ENCODE measurements at regions not wholly inside any gene's neighbourhood (a gene's known extent, or its start where the extent isn't known, plus 50 kb on each side); places are given as distances from the start of the nearest gene placed in this dataset.

DNA sequence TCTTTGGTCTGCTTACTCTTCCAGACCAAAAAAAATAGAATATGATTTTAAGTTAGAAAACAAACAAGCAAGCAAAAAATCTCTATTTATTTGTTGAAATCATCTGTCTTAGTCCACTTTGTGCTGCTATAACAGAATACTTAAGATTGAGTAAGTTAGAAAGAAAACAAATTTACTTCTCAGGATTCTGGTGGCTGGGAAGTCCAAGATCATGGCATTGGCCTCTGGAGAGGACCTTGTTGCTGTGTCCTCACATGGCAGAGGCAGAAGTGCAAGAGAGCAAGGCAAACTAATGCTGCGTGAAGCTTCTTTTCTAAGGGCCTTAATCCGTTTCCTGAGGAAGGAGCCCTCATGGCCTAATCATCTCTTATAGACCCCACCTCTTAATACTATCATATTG, 156.2 kb downstream of the SPP2 start:
- no peak for DNase-seq
- WGBS, 2 donors (ENCODE audit: low coverage in 1 of 2), result 93 to 100% methylated on average over 2 of the region's 2 CpGs
- TF ChIP-seq POLR2A (IDR thresholded peaks at IDR 0.05) (no peak), EP300 (IDR thresholded peaks at IDR 0.05; ENCODE audit: low read depth) (no peak), POLR2AphosphoS5 (IDR thresholded peaks at IDR 0.05) (no peak), CTCF (IDR thresholded peaks at IDR 0.05) (no peak)
- in situ Hi-C loops (cut with MboI; ENCODE audit: low pct_ligation_motif_present in 1 of 4, low pct_unique_long_range_greater_than_20kb in 1 of 4, low sequenced_read_pairs in 3 of 4), result no loop called here
- intact Hi-C loops (cut with DNase I; ENCODE audit: low total_unique reads), result no loop called here
- peaks cover 0 to 13% (median 2%) of the 10 kb centered on the region in 4 donors for H3K4me1 ChIP-seq
- no peak overlapping the region for H3K27ac ChIP-seq
- no peaks in the 10 kb centered on the region for H3K36me3 ChIP-seq
- H3K9me3 ChIP-seq, result no peaks in the 10 kb centered on the region
- H3K27me3 ChIP-seq, result no peaks in the 10 kb centered on the region
- H3K4me3 ChIP-seq, result no peak overlapping the region

DNA sequence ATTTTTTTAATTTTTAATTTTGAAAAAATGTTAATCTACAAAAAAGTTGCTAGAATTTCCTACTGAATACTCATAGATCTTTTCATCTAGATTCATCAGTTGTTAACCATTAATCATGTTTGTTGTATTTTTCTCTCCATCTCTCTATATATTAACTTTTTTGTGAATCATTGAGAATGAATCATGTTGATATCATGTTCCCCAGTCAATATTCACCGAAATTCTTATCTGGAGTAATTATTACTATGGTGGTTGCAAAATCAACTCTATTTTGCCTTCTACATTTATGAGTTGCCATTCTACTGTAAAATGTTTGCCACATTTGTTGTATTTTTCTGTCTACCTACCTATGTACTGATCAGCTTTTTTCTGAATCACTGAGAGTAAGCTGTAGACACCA, 154.0 kb downstream of the SPP2 start:
- H3K4me3 ChIP-seq, result no peak overlapping the region
- H3K36me3 ChIP-seq, result no peaks in the 10 kb centered on the region
- no peaks in the 10 kb centered on the region for H3K9me3 ChIP-seq
- DNase-seq, result no peak
- TF ChIP-seq POLR2AphosphoS5 (IDR thresholded peaks at IDR 0.05) (no peak), CTCF (IDR thresholded peaks at IDR 0.05) (no peak), POLR2A (IDR thresholded peaks at IDR 0.05) (no peak), EP300 (IDR thresholded peaks at IDR 0.05; ENCODE audit: low read depth) (no peak)
- no peak overlapping the region for H3K27ac ChIP-seq
- no peaks in the 10 kb centered on the region for H3K27me3 ChIP-seq
- H3K4me1 ChIP-seq, result peaks cover 0 to 9% (median 0%) of the 10 kb centered on the region in 4 donors
- intact Hi-C loops (cut with DNase I; ENCODE audit: low total_unique reads), result no loop called here
- in situ Hi-C loops (cut with MboI; ENCODE audit: low pct_ligation_motif_present in 1 of 4, low pct_unique_long_range_greater_than_20kb in 1 of 4, low sequenced_read_pairs in 3 of 4), result no loop called here
- 64 to 79% methylated on average over 1 of the region's 1 CpG for WGBS, 2 donors (ENCODE audit: low coverage in 1 of 2)

DNA sequence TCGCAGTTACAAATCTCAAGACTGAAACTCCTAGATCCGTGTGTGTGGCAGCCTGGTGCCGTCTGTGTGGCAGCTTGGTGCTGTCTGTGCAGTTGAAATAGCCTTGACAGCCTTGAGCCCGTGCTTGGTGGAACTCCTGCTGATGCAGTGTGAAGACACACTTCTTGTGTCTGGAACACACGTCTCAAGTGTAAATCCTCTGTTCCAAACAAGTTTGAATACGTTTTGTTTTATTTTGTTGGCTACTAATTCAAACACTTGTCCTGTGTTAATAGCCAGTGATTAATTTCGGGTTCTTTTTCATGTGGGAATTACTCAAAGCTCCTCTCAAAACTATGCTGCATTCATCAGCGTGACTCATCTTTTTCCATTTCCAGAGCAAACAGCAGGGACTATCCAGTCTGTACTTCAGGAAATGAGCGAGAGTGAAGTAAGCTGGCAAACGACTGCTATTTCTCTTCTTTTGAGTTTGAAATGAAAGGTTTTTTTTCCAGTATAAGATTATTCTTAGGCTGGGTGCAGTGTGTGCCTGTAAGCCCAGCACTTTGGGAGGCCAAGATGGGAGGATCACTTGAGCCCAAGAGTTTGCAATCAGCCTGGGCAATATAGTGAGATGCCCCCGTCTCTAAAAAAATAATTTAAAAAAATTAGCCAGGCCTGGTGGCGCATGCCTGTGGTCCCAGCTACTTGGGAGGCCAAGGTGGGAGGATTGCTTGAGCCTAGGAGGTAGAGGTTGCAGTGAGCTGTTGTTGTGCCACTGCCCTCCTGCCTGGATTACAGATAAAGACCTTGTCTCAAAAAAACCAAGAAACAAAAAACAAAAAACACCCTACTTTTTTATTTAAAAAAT, 152.9 kb downstream of the SPP2 start:
- Histone ChIP-seq H3K4me1 (peaks cover 0 to 9% (median 0%) of the 10 kb centered on the region in 4 donors), H3K9me3 (no peaks in the 10 kb centered on the region), H3K4me3 (no peak overlapping the region), H3K27ac (peak overlapping the region in 2 of 4 donors; percentile 2 to 38), H3K27me3 (no peaks in the 10 kb centered on the region), H3K36me3 (no peaks in the 10 kb centered on the region)
- intact Hi-C loops (cut with DNase I; ENCODE audit: low total_unique reads) (no loop called here), in situ Hi-C loops (cut with MboI; ENCODE audit: low pct_ligation_motif_present in 1 of 4, low pct_unique_long_range_greater_than_20kb in 1 of 4, low sequenced_read_pairs in 3 of 4) (no loop called here)
- 53 to 58% methylated on average over 8 to 12 of the region's 12 CpGs for WGBS, 2 donors (ENCODE audit: low coverage in 1 of 2)
- TF ChIP-seq POLR2AphosphoS5 (IDR thresholded peaks at IDR 0.05) (peak; percentile 38 to 59 (median 55)), CTCF (IDR thresholded peaks at IDR 0.05) (no peak), POLR2A (IDR thresholded peaks at IDR 0.05) (no peak), EP300 (IDR thresholded peaks at IDR 0.05; ENCODE audit: low read depth) (no peak)
- DNase-seq, result no peak

DNA sequence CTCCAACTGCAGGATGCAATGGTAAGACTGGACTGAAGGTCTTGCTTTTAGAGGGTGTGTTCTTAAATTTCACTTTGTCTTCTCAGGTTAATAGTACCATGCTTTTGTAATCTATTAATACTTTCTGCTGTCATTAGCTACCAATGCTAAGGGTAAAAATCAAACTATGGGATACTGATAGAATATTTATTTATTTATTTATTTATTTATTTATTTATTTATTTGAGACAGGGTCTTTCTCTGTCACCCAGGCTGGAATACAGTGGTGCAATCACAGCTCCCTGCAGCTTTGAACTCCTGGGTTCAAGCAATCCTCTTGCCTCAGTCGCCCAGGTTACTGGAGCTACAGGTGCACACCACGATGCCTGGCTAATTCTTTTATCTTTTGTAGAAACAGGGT, 152.1 kb downstream of the SPP2 start:
- Histone ChIP-seq H3K36me3 (no peaks in the 10 kb centered on the region), H3K27ac (no peak overlapping the region), H3K4me1 (peaks cover 0 to 9% (median 0%) of the 10 kb centered on the region in 4 donors), H3K4me3 (no peak overlapping the region), H3K27me3 (no peaks in the 10 kb centered on the region), H3K9me3 (no peaks in the 10 kb centered on the region)
- WGBS, 2 donors (ENCODE audit: low coverage in 1 of 2), result 93% methylated on average over 2 of the region's 2 CpGs; no CpG with 5 or more reads in 1 of the 2 donors
- intact Hi-C loops (cut with DNase I; ENCODE audit: low total_unique reads), result no loop called here
- DNase-seq, result no peak
- TF ChIP-seq CTCF (IDR thresholded peaks at IDR 0.05), result no peak
- TF ChIP-seq POLR2A (IDR thresholded peaks at IDR 0.05), result no peak
- TF ChIP-seq POLR2AphosphoS5 (IDR thresholded peaks at IDR 0.05), result no peak
- no peak for TF ChIP-seq EP300 (IDR thresholded peaks at IDR 0.05; ENCODE audit: low read depth)
- in situ Hi-C loops (cut with MboI; ENCODE audit: low pct_ligation_motif_present in 1 of 4, low pct_unique_long_range_greater_than_20kb in 1 of 4, low sequenced_read_pairs in 3 of 4), result no loop called here

Measured in transverse colon (tissue), 4 donors.